ENCODE measurements at regions not wholly inside any gene's neighbourhood (a gene's known extent, or its start where the extent isn't known, plus 50 kb on each side); places are given as distances from the start of the nearest gene placed in this dataset.

DNA sequence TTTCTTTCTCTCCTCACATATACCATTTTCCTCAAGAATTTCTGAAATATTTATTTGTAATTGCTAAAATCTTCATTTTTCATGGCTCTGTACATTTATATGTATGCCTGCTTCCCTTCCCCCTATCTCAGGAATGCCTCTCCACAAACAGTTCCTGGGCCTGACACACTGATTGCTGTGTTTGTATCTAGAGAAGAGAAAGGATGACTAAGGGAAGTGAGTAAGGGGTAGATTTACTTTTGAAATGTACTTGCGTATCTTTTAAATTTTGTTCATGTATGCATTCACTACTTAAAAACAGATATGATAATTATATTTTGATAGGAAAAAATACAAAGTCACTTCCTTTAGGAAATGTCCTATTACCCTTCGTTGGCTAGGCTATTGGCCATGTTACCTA, 790.8 kb downstream of the PCDH18 start:
- ATAC-seq (ENCODE audit: low read depth) (peak; percentile 74), DNase-seq (peak; percentile 81)
- dilution Hi-C loops (cut with HindIII; ENCODE audit: low sequenced_read_pairs, unreplicated experiment), result no loop called here
- Histone ChIP-seq H4K20me1 (ENCODE audit: insufficient read depth, low read length) (no peaks in the 10 kb centered on the region), H4K91ac (ENCODE audit: insufficient read depth, low read depth, low read length) (peak overlapping the region; percentile 96), H4K5ac (ENCODE audit: low read depth, low read length) (peak overlapping the region; percentile 86), H3K18ac (ENCODE audit: low read depth, low read length) (peak overlapping the region; percentile 94), H2BK5ac (ENCODE audit: low read depth, low read length, poor library complexity, severe bottlenecking) (peak overlapping the region; percentile 97), H2AK5ac (ENCODE audit: low read depth, low read length) (peak overlapping the region; percentile 87), H3K9me1 (ENCODE audit: insufficient read depth, low read length) (no peaks in the 10 kb centered on the region), H3K79me1 (ENCODE audit: low read depth in 1 of 2, low read length in 2 of 2) (no peaks in the 10 kb centered on the region), H3K4me1 (ENCODE audit: control insufficient read depth, insufficient read depth, low read length) (peaks cover 10% of the 10 kb centered on the region), H3K4me3 (ENCODE audit: insufficient read depth, low read depth, low read length) (no peak overlapping the region), H3K4ac (ENCODE audit: low read depth, low read length) (peak overlapping the region; percentile 92), H2AFZ (replicated peaks; ENCODE audit: low read length, poor library complexity) (peak overlapping the region; percentile 64), H3K56ac (ENCODE audit: extremely low read depth, insufficient read depth, low read length) (peak overlapping the region; percentile 86), H3K27ac (ENCODE audit: insufficient read depth, low read length) (peak overlapping the region; percentile 82; the same call in 1 of the 2 replicates), H3K9ac (ENCODE audit: low read depth, low read length) (peak overlapping the region; percentile 53; the same call in 1 of the 2 replicates), H3K36me3 (ENCODE audit: control insufficient read depth, insufficient read depth, low read length) (no peaks in the 10 kb centered on the region), H2BK20ac (ENCODE audit: low read depth, low read length) (peak overlapping the region; percentile 91), H2AK9ac (replicated peaks; ENCODE audit: low read depth, low read length, poor library complexity) (peak overlapping the region; percentile 67), H3K23ac (ENCODE audit: low read depth, low read length) (peak overlapping the region; percentile 90), H4K8ac (ENCODE audit: low read depth in 2 of 2, low read length in 2 of 2) (peak overlapping the region; percentile 82 to 93), H2BK120ac (ENCODE audit: low read depth, low read length) (peak overlapping the region; percentile 96), H3K27me3 (ENCODE audit: control insufficient read depth, insufficient read depth, low read length) (no peaks in the 10 kb centered on the region), H3K9me3 (ENCODE audit: control insufficient read depth, insufficient read depth, low read length) (peaks cover 2% of the 10 kb centered on the region; the same call in 1 of the 2 replicates), H3K14ac (replicated peaks; ENCODE audit: low read depth, low read length) (peak overlapping the region; percentile 62), H2BK15ac (ENCODE audit: low read depth, low read length) (peak overlapping the region; percentile 85; the same call in 2 of the 3 replicates), H3K4me2 (ENCODE audit: low read depth, low read length) (peak overlapping the region; percentile 58; the same call in 1 of the 2 replicates)
- intact Hi-C loops (cut with micrococcal nuclease), result no loop called here
- no TSS peak for BruUV-seq (replicated peaks)
- peak; percentile 39; the same call in 1 of the 2 replicates for TF ChIP-seq NFE2L2 (IDR thresholded peaks at IDR 0.05; ENCODE audit: low read depth, low read length)
- no peak for TF ChIP-seq RFX5 (IDR thresholded peaks at IDR 0.05; ENCODE audit: low read depth, low read length)
- TF ChIP-seq, protein P1, sequence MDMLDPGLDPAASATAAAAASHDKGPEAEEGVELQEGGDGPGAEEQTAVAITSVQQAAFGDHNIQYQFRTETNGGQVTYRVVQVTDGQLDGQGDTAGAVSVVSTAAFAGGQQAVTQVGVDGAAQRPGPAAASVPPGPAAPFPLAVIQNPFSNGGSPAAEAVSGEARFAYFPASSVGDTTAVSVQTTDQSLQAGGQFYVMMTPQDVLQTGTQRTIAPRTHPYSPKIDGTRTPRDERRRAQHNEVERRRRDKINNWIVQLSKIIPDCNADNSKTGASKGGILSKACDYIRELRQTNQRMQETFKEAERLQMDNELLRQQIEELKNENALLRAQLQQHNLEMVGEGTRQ (IDR thresholded peaks at IDR 0.05; ENCODE audit: low read depth, low read length), result no peak
- TF ChIP-seq RAD21 (IDR thresholded peaks at IDR 0.05; ENCODE audit: low read length), result no peak
- TF ChIP-seq BHLHE40 (IDR thresholded peaks at IDR 0.05; ENCODE audit: low read depth, low read length), result no peak
- no peak for TF ChIP-seq CHD1 (IDR thresholded peaks at IDR 0.05; ENCODE audit: low read depth, low read length)
- peak; percentile 67 for TF ChIP-seq MAFK (IDR thresholded peaks at IDR 0.05; ENCODE audit: low read depth, low read length)
- no peak for TF ChIP-seq POLR2A (IDR thresholded peaks at IDR 0.05; ENCODE audit: low read depth, low read length)
- no peak for TF ChIP-seq MXI1 (IDR thresholded peaks at IDR 0.05; ENCODE audit: borderline replicate concordance, low read depth, low read length)
- TF ChIP-seq SMC3 (IDR thresholded peaks at IDR 0.05; ENCODE audit: low read depth, low read length), result no peak
- TF ChIP-seq RCOR1 (IDR thresholded peaks at IDR 0.05; ENCODE audit: insufficient replicate concordance, low read length), result no peak
- TF ChIP-seq FOS (IDR thresholded peaks at IDR 0.05; ENCODE audit: low read depth, low read length), result 0 out of 2 replicates have a peak, but pooled peaks have one; percentile 16
- TF ChIP-seq MAZ (IDR thresholded peaks at IDR 0.05; ENCODE audit: borderline replicate concordance, low read depth, low read length), result no peak
- TF ChIP-seq, protein P2, sequence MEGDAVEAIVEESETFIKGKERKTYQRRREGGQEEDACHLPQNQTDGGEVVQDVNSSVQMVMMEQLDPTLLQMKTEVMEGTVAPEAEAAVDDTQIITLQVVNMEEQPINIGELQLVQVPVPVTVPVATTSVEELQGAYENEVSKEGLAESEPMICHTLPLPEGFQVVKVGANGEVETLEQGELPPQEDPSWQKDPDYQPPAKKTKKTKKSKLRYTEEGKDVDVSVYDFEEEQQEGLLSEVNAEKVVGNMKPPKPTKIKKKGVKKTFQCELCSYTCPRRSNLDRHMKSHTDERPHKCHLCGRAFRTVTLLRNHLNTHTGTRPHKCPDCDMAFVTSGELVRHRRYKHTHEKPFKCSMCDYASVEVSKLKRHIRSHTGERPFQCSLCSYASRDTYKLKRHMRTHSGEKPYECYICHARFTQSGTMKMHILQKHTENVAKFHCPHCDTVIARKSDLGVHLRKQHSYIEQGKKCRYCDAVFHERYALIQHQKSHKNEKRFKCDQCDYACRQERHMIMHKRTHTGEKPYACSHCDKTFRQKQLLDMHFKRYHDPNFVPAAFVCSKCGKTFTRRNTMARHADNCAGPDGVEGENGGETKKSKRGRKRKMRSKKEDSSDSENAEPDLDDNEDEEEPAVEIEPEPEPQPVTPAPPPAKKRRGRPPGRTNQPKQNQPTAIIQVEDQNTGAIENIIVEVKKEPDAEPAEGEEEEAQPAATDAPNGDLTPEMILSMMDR (conservative IDR thresholded peaks at IDR 0.05; ENCODE audit: low read depth, low read length), result no peak
- 0 out of 2 replicates have a peak, but pooled peaks have one; percentile 4 for TF ChIP-seq CEBPB (IDR thresholded peaks at IDR 0.05; ENCODE audit: low read depth, low read length)
- TF ChIP-seq, protein P3, sequence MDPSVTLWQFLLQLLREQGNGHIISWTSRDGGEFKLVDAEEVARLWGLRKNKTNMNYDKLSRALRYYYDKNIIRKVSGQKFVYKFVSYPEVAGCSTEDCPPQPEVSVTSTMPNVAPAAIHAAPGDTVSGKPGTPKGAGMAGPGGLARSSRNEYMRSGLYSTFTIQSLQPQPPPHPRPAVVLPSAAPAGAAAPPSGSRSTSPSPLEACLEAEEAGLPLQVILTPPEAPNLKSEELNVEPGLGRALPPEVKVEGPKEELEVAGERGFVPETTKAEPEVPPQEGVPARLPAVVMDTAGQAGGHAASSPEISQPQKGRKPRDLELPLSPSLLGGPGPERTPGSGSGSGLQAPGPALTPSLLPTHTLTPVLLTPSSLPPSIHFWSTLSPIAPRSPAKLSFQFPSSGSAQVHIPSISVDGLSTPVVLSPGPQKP (IDR thresholded peaks at IDR 0.05; ENCODE audit: borderline replicate concordance, low read depth, low read length), result no peak
- WGBS, 2 experiments (ENCODE audit: extremely low coverage in 2 of 2, insufficient read length in 1 of 2), result no CpG with 5 or more reads among the region's 2 CpGs
- POLR2A ChIA-PET (ENCODE audit: unreplicated experiment), result no interaction called here
- CTCF ChIA-PET, result interaction anchor here (0.8 to 1.3 kb wide), 2 partner anchors 12 to 14 kb away, joined by 3 read pairs; no protein-coding TSS in a partner anchor
- in situ Hi-C loops (cut with MboI; ENCODE audit: low sequenced_read_pairs), result no loop called here

Data from IMR-90 (cell line).